GM21529 (cell line): ENCODE measurements at regions not wholly inside any gene's neighbourhood (a gene's known extent, or its start where the extent isn't known, plus 50 kb on each side); places are given as distances from the start of the nearest gene placed in this dataset.
"Not testable (repeated sequence)": the region's sequence is repeated elsewhere in the genome, so short reads cannot be mapped to it uniquely, and the experiment has no call there.

Experiments used
- ATAC-seq: cut with Tn5 transposase; IDR thresholded peaks from one replicate; pipeline ENCODE4 v1.9.1; 2021; ENCODE audit not compliant: unreplicated experiment

GRCh38 chr11:116033931-116034553 lies 529.8 kb upstream of the CADM1 start:
- ATAC-seq: no peak

GRCh38 chr11:116030697-116031331 lies 526.6 kb upstream of the CADM1 start:
- no peak for ATAC-seq

GRCh38 chr11:116028506-116028905 lies 524.3 kb upstream of the CADM1 start:
- ATAC-seq: not testable (repeated sequence)

- no peak for ATAC-seq
Measured at GRCh38 chr11:115999437-115999836, 495.2 kb upstream of the CADM1 start.

- peak; percentile 29 for ATAC-seq
Measured at GRCh38 chr11:115996808-115997188, 492.6 kb upstream of the CADM1 start.

- peak; percentile 99 for ATAC-seq
Measured at GRCh38 chr11:115996125-115996807, 492.1 kb upstream of the CADM1 start.

GRCh38 chr11:115993590-115993989 lies 489.4 kb upstream of the CADM1 start:
- no peak for ATAC-seq

- no peak for ATAC-seq
Measured at GRCh38 chr11:115990004-115990447, 485.8 kb upstream of the CADM1 start.

- ATAC-seq: no peak
Measured at GRCh38 chr11:115985896-115986295, 481.7 kb upstream of the CADM1 start.

GRCh38 chr11:115984228-115984627 lies 480.0 kb upstream of the CADM1 start:
- no peak for ATAC-seq

GRCh38 chr11:115982666-115983065 lies 478.5 kb upstream of the CADM1 start:
- no peak for ATAC-seq

GRCh38 chr11:115981814-115982471 lies 477.7 kb upstream of the CADM1 start:
- ATAC-seq: no peak

GRCh38 chr11:115981104-115981481 lies 476.9 kb upstream of the CADM1 start:
- no peak for ATAC-seq

- no peak for ATAC-seq
Measured at GRCh38 chr11:115980337-115981103, 476.3 kb upstream of the CADM1 start.

GRCh38 chr11:115974703-115975102 lies 470.5 kb upstream of the CADM1 start:
- no peak for ATAC-seq

- not testable (repeated sequence) for ATAC-seq
Measured at GRCh38 chr11:115967203-115967602, 463.0 kb upstream of the CADM1 start.

- ATAC-seq: no peak
Measured at GRCh38 chr11:115965767-115966504, 461.7 kb upstream of the CADM1 start.

GRCh38 chr11:115964091-115964490 lies 459.9 kb upstream of the CADM1 start:
- no peak for ATAC-seq

GRCh38 chr11:115963156-115963555 lies 458.9 kb upstream of the CADM1 start:
- ATAC-seq: no peak
